IMR-90 (cell line): ENCODE measurements at regions not wholly inside any gene's neighbourhood (a gene's known extent, or its start where the extent isn't known, plus 50 kb on each side); places are given as distances from the start of the nearest gene placed in this dataset.

Experiments used
- CEBPB ChIP-seq: IDR thresholded peaks from 2 replicates; pipeline ENCODE4 v1.6.1; 2012; ENCODE audit warnings: low read depth, low read length, improper control_type of control experiment
- CTCF ChIP-seq: conservative IDR thresholded peaks from 2 replicates; pipeline ENCODE4 v1.5.1; 2012; ENCODE audit warnings: mild to moderate bottlenecking, low read depth, low read length, improper control_type of control experiment
- MXI1 ChIP-seq: IDR thresholded peaks from 2 replicates; pipeline ENCODE4 v1.6.1; 2012; ENCODE audit warnings: low read depth, mild to moderate bottlenecking, low read length, moderate library complexity, borderline replicate concordance
- POLR2A ChIP-seq: IDR thresholded peaks from 2 replicates; pipeline ENCODE4 v1.6.1; 2012; ENCODE audit warnings: mild to moderate bottlenecking, low read depth, low read length
- RAD21 ChIP-seq: IDR thresholded peaks from 2 replicates; pipeline ENCODE4 v1.6.1; 2012; ENCODE audit warnings: low read length, improper control_type of control experiment
- RCOR1 ChIP-seq: IDR thresholded peaks from 2 replicates; pipeline ENCODE4 v1.6.1; 2012; ENCODE audit warnings: mild to moderate bottlenecking, low read length, improper control_type of control experiment; ENCODE audit not compliant: insufficient replicate concordance

GRCh38 chr1:67482733-67483482 is 52.7 kb upstream of the SERBP1 start:
- no peak for TF ChIP-seq POLR2A
- no peak for TF ChIP-seq RAD21
- no peak for TF ChIP-seq MXI1
- no peak for TF ChIP-seq CTCF
- TF ChIP-seq RCOR1: no peak
- no peak for TF ChIP-seq CEBPB
